H7 (cell line): ENCODE measurements at regions not wholly inside any gene's neighbourhood (a gene's known extent, or its start where the extent isn't known, plus 50 kb on each side); places are given as distances from the start of the nearest gene placed in this dataset.
A peak's percentile ranks its signal among the peaks of the same experiment; 100 is the strongest.
"Not testable (repeated sequence)": the region's sequence is repeated elsewhere in the genome, so short reads cannot be mapped to it uniquely, and the experiment has no call there.

Experiments used
- DNase-seq: peaks from one replicate; pipeline ENCODE4 v3.0.0; 2012
- H3K27me3 ChIP-seq: 2 replicates; pipeline ENCODE4 v1.6.0; 2011; ENCODE audit warnings: mild to moderate bottlenecking, low read length; ENCODE audit not compliant: control insufficient read depth, insufficient read depth
- H3K36me3 ChIP-seq: replicated peaks from 2 replicates; pipeline ENCODE4 v1.5.1; 2011; ENCODE audit warnings: low read length; ENCODE audit not compliant: control insufficient read depth, insufficient read depth
- H3K4me3 ChIP-seq: 2 replicates; pipeline ENCODE4 v1.5.1; 2011; ENCODE audit warnings: low read depth, mild to moderate bottlenecking, control low read depth, low read length, moderate library complexity; ENCODE audit not compliant: insufficient read depth

- Histone ChIP-seq H3K27me3 (no peaks in the 10 kb centered on the region), H3K36me3 (no peaks in the 10 kb centered on the region), H3K4me3 (no peak overlapping the region)
- no peak for DNase-seq
These were observed 57.7 kb downstream of the SOX3 start for GRCh38 chrX:140447150-140447549.

GRCh38 chrX:140440876-140441275, 64.0 kb downstream of the SOX3 start:
- Histone ChIP-seq H3K4me3 (no peak overlapping the region), H3K36me3 (no peaks in the 10 kb centered on the region), H3K27me3 (peaks cover 4% of the 10 kb centered on the region; the same call in 1 of the 2 replicates)
- DNase-seq: peak; percentile 41

- peaks cover 6% of the 10 kb centered on the region for H3K27me3 ChIP-seq
- no peaks in the 10 kb centered on the region for H3K36me3 ChIP-seq
- DNase-seq: peak; percentile 88
- H3K4me3 ChIP-seq: peak overlapping the region; percentile 36
These were observed 65.4 kb downstream of the SOX3 start for GRCh38 chrX:140439476-140439875.

- no peak for DNase-seq
- Histone ChIP-seq H3K27me3 (peaks cover 6% of the 10 kb centered on the region), H3K36me3 (no peaks in the 10 kb centered on the region), H3K4me3 (no peak overlapping the region)
These were observed 70.5 kb downstream of the SOX3 start for GRCh38 chrX:140434347-140434746.

- H3K36me3 ChIP-seq: no peaks in the 10 kb centered on the region
- H3K27me3 ChIP-seq: peaks cover 6% of the 10 kb centered on the region
- no peak for DNase-seq
- no peak overlapping the region for H3K4me3 ChIP-seq
These were observed 71.3 kb downstream of the SOX3 start for GRCh38 chrX:140433582-140433981.

GRCh38 chrX:140432346-140433175, 72.3 kb downstream of the SOX3 start:
- peaks cover 5% of the 10 kb centered on the region for H3K27me3 ChIP-seq
- DNase-seq: no peak
- H3K36me3 ChIP-seq: no peaks in the 10 kb centered on the region
- no peak overlapping the region for H3K4me3 ChIP-seq

- Histone ChIP-seq H3K36me3 (no peaks in the 10 kb centered on the region), H3K27me3 (peaks cover 5% of the 10 kb centered on the region), H3K4me3 (no peak overlapping the region)
- DNase-seq: no peak
These were observed 73.3 kb downstream of the SOX3 start for GRCh38 chrX:140431521-140431920.

GRCh38 chrX:140425712-140426395, 79.0 kb downstream of the SOX3 start:
- no peaks in the 10 kb centered on the region for H3K36me3 ChIP-seq
- no peak for DNase-seq
- H3K4me3 ChIP-seq: no peak overlapping the region
- no peaks in the 10 kb centered on the region for H3K27me3 ChIP-seq

- Histone ChIP-seq H3K27me3 (no peaks in the 10 kb centered on the region), H3K36me3 (no peaks in the 10 kb centered on the region), H3K4me3 (no peak overlapping the region)
- no peak for DNase-seq
These were observed 82.4 kb downstream of the SOX3 start for GRCh38 chrX:140422501-140422900.

- H3K27me3 ChIP-seq, H3K4me3 ChIP-seq, H3K36me3 ChIP-seq, DNase-seq: not testable (repeated sequence)
These were observed 102.7 kb downstream of the SOX3 start for GRCh38 chrX:140402131-140402530.

GRCh38 chrX:140396326-140396725, 108.5 kb downstream of the SOX3 start:
- H3K4me3 ChIP-seq, H3K36me3 ChIP-seq, H3K27me3 ChIP-seq, DNase-seq: not testable (repeated sequence)

GRCh38 chrX:140393507-140393906, 111.4 kb downstream of the SOX3 start:
- no peak overlapping the region for H3K4me3 ChIP-seq
- H3K36me3 ChIP-seq: no peaks in the 10 kb centered on the region
- no peak for DNase-seq
- no peaks in the 10 kb centered on the region for H3K27me3 ChIP-seq

- Histone ChIP-seq H3K4me3 (no peak overlapping the region), H3K27me3 (no peaks in the 10 kb centered on the region), H3K36me3 (no peaks in the 10 kb centered on the region)
- DNase-seq: no peak
These were observed 113.6 kb downstream of the SOX3 start for GRCh38 chrX:140391313-140391712.

GRCh38 chrX:140389331-140389730, 115.5 kb downstream of the SOX3 start:
- DNase-seq: no peak
- Histone ChIP-seq H3K36me3 (no peaks in the 10 kb centered on the region), H3K27me3 (no peaks in the 10 kb centered on the region)

GRCh38 chrX:140362861-140363260, 142.0 kb downstream of the SOX3 start:
- DNase-seq: no peak
- Histone ChIP-seq H3K27me3 (no peaks in the 10 kb centered on the region; the same call in 1 of the 2 replicates), H3K36me3 (no peaks in the 10 kb centered on the region), H3K4me3 (no peak overlapping the region)

More at GRCh38 chrX:140389331-140389730, 115.5 kb downstream of the SOX3 start:
- H3K4me3 ChIP-seq: no peak overlapping the region
